ENCODE measurements at regions not wholly inside any gene's neighbourhood (a gene's known extent, or its start where the extent isn't known, plus 50 kb on each side); places are given as distances from the start of the nearest gene placed in this dataset.

DNA sequence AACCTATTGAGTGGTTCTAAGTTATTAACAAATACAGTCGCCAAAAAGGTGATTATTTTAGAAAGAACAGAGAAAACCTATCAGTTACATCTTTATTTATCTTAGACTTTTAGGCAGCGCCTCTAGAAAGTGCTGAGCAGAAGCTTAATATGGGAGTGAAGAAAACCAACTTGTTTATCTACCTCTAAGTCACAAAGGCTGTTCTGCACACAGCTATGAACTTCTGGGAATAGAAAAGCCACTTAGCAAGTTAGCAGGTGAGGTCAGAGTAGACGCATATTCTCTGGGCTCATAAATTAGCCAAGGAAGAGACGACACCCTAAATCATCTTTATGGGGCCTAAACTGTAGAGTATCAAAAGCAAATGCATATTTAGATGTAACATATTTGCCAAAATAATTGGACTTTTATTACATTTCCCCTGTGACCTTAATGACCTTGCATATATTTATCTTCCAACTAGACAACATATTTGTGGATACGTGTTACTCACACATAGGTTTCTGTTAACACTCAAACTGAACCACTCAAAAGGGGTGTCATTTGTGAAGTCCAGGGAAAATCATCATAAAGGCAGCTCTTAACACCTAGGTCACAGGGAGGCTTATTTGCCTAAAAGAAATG, 267.1 kb downstream of the ADGB start:
- no peak for TF ChIP-seq CTCF (conservative IDR thresholded peaks at IDR 0.05)
- no peak for TF ChIP-seq EZH2 (IDR thresholded peaks at IDR 0.05; ENCODE audit: low read depth)
